Endothelial cell of umbilical vein (primary cell): ENCODE measurements at regions not wholly inside any gene's neighbourhood (a gene's known extent, or its start where the extent isn't known, plus 50 kb on each side); places are given as distances from the start of the nearest gene placed in this dataset.

Experiments
- BruUV-seq: library from RNA; stranded (reverse); fragments of 400-500 nt; replicated peaks from 2 replicates; lab custom pipeline; 2021; lab: Mats Ljungman, UMichigan
- CTCF ChIA-PET: fragments of 300-600, 350-600 bp; sonication (Branson Sonifier 250); formaldehyde crosslinking; loops from one replicate; lab custom pipeline; 2021; ENCODE audit warnings: antibody characterized with exemption, inconsistent platforms; lab: Charles Lee
- POLR2A ChIA-PET: fragments of 300-600, 350-600 bp; sonication (Branson Sonifier 250); formaldehyde crosslinking; loops from one replicate; lab custom pipeline; 2021; ENCODE audit warnings: antibody characterized with exemption, inconsistent platforms; lab: Charles Lee
- DNase-seq: peaks from one replicate; pipeline ENCODE4 v3.0.0-alpha.2; 2011; ENCODE audit warnings: low read depth, low spot score
- FAIRE-seq: peaks from 2 replicates; lab custom pipeline; 2011; peaks lifted over from hg19 to GRCh38; lab: Jason Lieb, UNC
- H2AFZ ChIP-seq: 2 replicates; pipeline ENCODE4 v1.6.0; 2012; ENCODE audit warnings: low read depth, low read length, control low read depth, inconsistent platforms
- H3K27ac ChIP-seq: 2 replicates; pipeline ENCODE4 v1.5.1; 2011; ENCODE audit warnings: low read depth, mild to moderate bottlenecking, control low read depth, low read length, moderate library complexity; ENCODE audit not compliant: insufficient read depth
- H3K27me3 ChIP-seq, 2 experiments: 2 replicates each; pipeline versions ENCODE4 v1.6.0 to v1.6.1; 2011; ENCODE audit warnings: low read length in 2 of 2, mixed read lengths in 1 of 2; ENCODE audit not compliant: control insufficient read depth in 2 of 2, insufficient read depth in 2 of 2
- H3K36me3 ChIP-seq, 2 experiments: 2 replicates in 1 of 2; 3 replicates in 1 of 2; pipeline ENCODE4 v1.5.1; 2011; ENCODE audit warnings: low read length in 2 of 2, mild to moderate bottlenecking in 1 of 2, moderate library complexity in 1 of 2; ENCODE audit not compliant: control insufficient read depth in 2 of 2, insufficient read depth in 2 of 2; ENCODE audit errors: extremely low read depth in 1 of 2
- H3K4me1 ChIP-seq: 3 replicates; pipeline ENCODE4 v1.5.1; 2011; ENCODE audit warnings: mild to moderate bottlenecking, low read length; ENCODE audit not compliant: control insufficient read depth, insufficient read depth; ENCODE audit errors: extremely low read depth
- H3K4me2 ChIP-seq: 2 replicates; pipeline ENCODE4 v1.6.1; 2011; ENCODE audit warnings: low read length, control low read depth, mixed read lengths; ENCODE audit not compliant: insufficient read depth
- H3K4me3 ChIP-seq, 3 experiments: fragments of 200-600 bp in 1 of 3; sonication (generic), shearing (Covaris generic) in 1 of 3; replicated peaks in 1 of 3; 2 replicates each; pipeline ENCODE4 v1.5.1; 2011 to 2016; ENCODE audit warnings: control low read depth in 3 of 3, low read length in 3 of 3, mild to moderate bottlenecking in 2 of 3, inconsistent platforms in 1 of 3, low read depth in 1 of 3, moderate library complexity in 1 of 3; ENCODE audit not compliant: insufficient read depth in 1 of 3
- H3K79me2 ChIP-seq: 2 replicates; pipeline ENCODE4 v1.6.0; 2012; ENCODE audit warnings: low read length, inconsistent platforms; ENCODE audit not compliant: control insufficient read depth, insufficient read depth
- H3K9ac ChIP-seq: replicated peaks from 2 replicates; pipeline ENCODE3; 2011; ENCODE audit warnings: low read length, control low read depth; ENCODE audit not compliant: insufficient read depth; ENCODE audit errors: extremely low read depth
- H3K9me1 ChIP-seq: replicated peaks from 3 replicates; pipeline ENCODE4 v1.6.0; 2011; ENCODE audit warnings: mild to moderate bottlenecking, low read length; ENCODE audit not compliant: control insufficient read depth, insufficient read depth; ENCODE audit errors: extremely low read depth
- H3K9me3 ChIP-seq: replicated peaks from 2 replicates; pipeline ENCODE4 v1.5.1; 2012; ENCODE audit warnings: low read length, inconsistent platforms; ENCODE audit not compliant: control insufficient read depth, insufficient read depth
- H4K20me1 ChIP-seq: replicated peaks from 2 replicates; pipeline ENCODE3; 2011; ENCODE audit warnings: mild to moderate bottlenecking, low read length; ENCODE audit not compliant: control insufficient read depth, insufficient read depth; ENCODE audit errors: extremely low read depth
- CTCF ChIP-seq, 2 donors: IDR thresholded peaks; 1 replicate in 1 of 2; 2 replicates in 1 of 2; pipeline ENCODE4 v1.5.1; 2011; ENCODE audit warnings: low read length in 2 of 2, mild to moderate bottlenecking in 2 of 2, moderate library complexity in 2 of 2, control low read depth in 1 of 2, inconsistent platforms in 1 of 2, low read depth in 1 of 2; ENCODE audit not compliant: insufficient read depth in 1 of 2; ENCODE audit errors: extremely low read depth in 1 of 2
- EZH2 ChIP-seq: IDR thresholded peaks from 2 replicates; pipeline ENCODE4 v1.6.1; 2012; ENCODE audit warnings: borderline replicate concordance, low read depth, mild to moderate bottlenecking, moderate library complexity, low read length, inconsistent platforms; ENCODE audit not compliant: severe bottlenecking
- FOS ChIP-seq: IDR thresholded peaks from 2 replicates; pipeline ENCODE4 v1.6.1; 2011; ENCODE audit warnings: mild to moderate bottlenecking, low read length, moderate library complexity, borderline replicate concordance; ENCODE audit not compliant: insufficient read depth
- GATA2 ChIP-seq: IDR thresholded peaks from 2 replicates; pipeline ENCODE4 v1.7.0; 2011; ENCODE audit warnings: low read depth, mild to moderate bottlenecking, moderate library complexity, mixed read lengths, low read length; ENCODE audit not compliant: insufficient read length, insufficient read depth
- JUN ChIP-seq: IDR thresholded peaks from 2 replicates; pipeline ENCODE4 v1.6.1; 2011; ENCODE audit warnings: borderline replicate concordance, low read depth; ENCODE audit not compliant: insufficient read length, insufficient read depth
- MYC ChIP-seq: IDR thresholded peaks from one replicate; pipeline ENCODE4 v1.6.1; 2011; ENCODE audit warnings: mild to moderate bottlenecking, low read depth, low read length
- POLR2A ChIP-seq: IDR thresholded peaks from 2 replicates; pipeline ENCODE4 v1.6.1; 2012; ENCODE audit warnings: low read depth, mild to moderate bottlenecking, control low read depth, low read length
- POLR2AphosphoS5 ChIP-seq: IDR thresholded peaks from 2 replicates; pipeline ENCODE4 v1.6.1; 2012; ENCODE audit warnings: low read depth, mild to moderate bottlenecking, control low read depth, low read length, moderate library complexity; ENCODE audit not compliant: insufficient read depth
- dilution Hi-C: fragments of 300-500 bp; cut with MboI; formaldehyde crosslinking; loops from one replicate; pipeline ENCODE4 v1.15.0; 2019; ENCODE audit warnings: low sequenced_read_pairs; ENCODE audit not compliant: extremely low pct_ligation_motif_present
- intact Hi-C: fragments of 100-400 bp; cut with micrococcal nuclease; formaldehyde crosslinking; loops from one replicate; pipeline ENCODE4 v1.10.0; 2022
- TF ChIP-seq, protein P1 (sequence below): IDR thresholded peaks from 2 replicates; pipeline ENCODE4 v1.6.1; 2011; ENCODE audit not compliant: insufficient read depth, insufficient read length

- TF ChIP-seq MYC: no peak
- TF ChIP-seq GATA2: peak; percentile 75
- no peak for TF ChIP-seq CTCF (IDR thresholded peaks at IDR 0.05; ENCODE audit: extremely low read depth in 1 of 2, insufficient read depth in 1 of 2, low read depth in 1 of 2, low read length in 2 of 2)
- TF ChIP-seq POLR2AphosphoS5: no peak
- TF ChIP-seq, protein P1, sequence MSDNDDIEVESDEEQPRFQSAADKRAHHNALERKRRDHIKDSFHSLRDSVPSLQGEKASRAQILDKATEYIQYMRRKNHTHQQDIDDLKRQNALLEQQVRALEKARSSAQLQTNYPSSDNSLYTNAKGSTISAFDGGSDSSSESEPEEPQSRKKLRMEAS: no peak
- TF ChIP-seq JUN: peak; percentile 47
- no peak for TF ChIP-seq EZH2
- no peak for TF ChIP-seq POLR2A
- peak; percentile 84 for TF ChIP-seq FOS
- POLR2A ChIA-PET: no interaction called here
- no peak overlapping the region for H3K4me3 ChIP-seq
- no peak overlapping the region for H3K9ac ChIP-seq
- H4K20me1 ChIP-seq: no peaks in the 10 kb centered on the region
- BruUV-seq: no TSS peak
- H2AFZ ChIP-seq: peak overlapping the region; percentile 51
- H3K4me2 ChIP-seq: peak overlapping the region; percentile 54
- dilution Hi-C loops (no loop called here), intact Hi-C loops (no loop called here)
- peak; percentile 86 for FAIRE-seq
- CTCF ChIA-PET: no interaction called here
- no peaks in the 10 kb centered on the region for H3K9me3 ChIP-seq
- H3K79me2 ChIP-seq: no peaks in the 10 kb centered on the region
- no peaks in the 10 kb centered on the region for H3K27me3 ChIP-seq
- no peaks in the 10 kb centered on the region for H3K9me1 ChIP-seq
- H3K36me3 ChIP-seq: no peaks in the 10 kb centered on the region
- peaks cover 6% of the 10 kb centered on the region for H3K4me1 ChIP-seq
- no peak overlapping the region for H3K27ac ChIP-seq
- DNase-seq: peak; percentile 59
These were observed 98.7 kb upstream of the KL start for GRCh38 chr13:32917504-32917903.
